K562 (cell line): ENCODE measurements at regions not wholly inside any gene's neighbourhood (a gene's known extent, or its start where the extent isn't known, plus 50 kb on each side); places are given as distances from the start of the nearest gene placed in this dataset.

Experiments used
- ATAC-seq: fragments of 200-7000 bp; cut with Tn5 transposase; 3 replicates; pipeline ENCODE4 v1.9.1; 2020; ENCODE audit warnings: moderate library complexity
- BruUV-seq: library from RNA; stranded (reverse); fragments of 400-500 nt; replicated peaks from 2 replicates; lab custom pipeline; 2021; lab: Mats Ljungman, UMichigan
- CTCF ChIA-PET: fragments of 300-600 bp; formaldehyde crosslinking; extraction: SDS; loops from one replicate; lab custom pipeline; 2021; ENCODE audit warnings: low intra/inter-chr PET ratio; lab: Yijun Ruan, JAX
- POLR2A ChIA-PET: fragments of 300-600, 350-650 bp; sonication (Branson Sonifier 250); formaldehyde crosslinking; extraction: SDS; loops from one replicate; lab custom pipeline; 2021; ENCODE audit warnings: antibody characterized with exemption, inconsistent platforms; lab: Yijun Ruan, JAX
- DNase-seq, 4 experiments: peaks; one replicate each; pipeline versions ENCODE4 v3.0.0 to v3.0.0-alpha.2; 2011 to 2018; ENCODE audit warnings: low spot score in 3 of 4, mixed read lengths in 3 of 4; ENCODE audit errors: extremely low read depth in 1 of 4
- FAIRE-seq: peaks from 2 replicates; lab custom pipeline; 2011; peaks lifted over from hg19 to GRCh38; lab: Jason Lieb, UNC
- H2AFZ ChIP-seq: 2 replicates; pipeline ENCODE4 v1.6.0; 2011; ENCODE audit warnings: low read depth, low read length, control low read depth, inconsistent platforms
- H3K27ac ChIP-seq: fragments of 200-600 bp; 3 replicates; pipeline ENCODE4 v1.8.0; 2011; ENCODE audit warnings: low read depth, mild to moderate bottlenecking, control low read depth, inconsistent platforms, low read length, moderate library complexity, mixed read lengths; ENCODE audit errors: extremely low read depth
- H3K27me3 ChIP-seq, 2 experiments: fragments of 300-600 bp in 1 of 2; 2 replicates in 1 of 2; 3 replicates in 1 of 2; pipeline versions ENCODE4 v1.6.0 to v1.8.0; 2011; ENCODE audit warnings: inconsistent platforms in 2 of 2, low read length in 2 of 2, mild to moderate bottlenecking in 1 of 2, mixed read lengths in 1 of 2, moderate library complexity in 1 of 2; ENCODE audit not compliant: control insufficient read depth in 2 of 2, insufficient read depth in 2 of 2
- H3K36me3 ChIP-seq: fragments of 300-600 bp; 3 replicates; pipeline ENCODE4 v1.8.0; 2011; ENCODE audit warnings: mild to moderate bottlenecking, low read length, inconsistent platforms; ENCODE audit not compliant: control insufficient read depth, insufficient read depth
- H3K4me1 ChIP-seq, 2 experiments: fragments of 200-600 bp in 1 of 2; replicated peaks in 1 of 2; 2 replicates in 1 of 2; 3 replicates in 1 of 2; pipeline versions ENCODE4 v1.5.1 to v1.8.0; 2011; ENCODE audit warnings: inconsistent platforms in 2 of 2, low read length in 2 of 2, mild to moderate bottlenecking in 1 of 2, mixed read lengths in 1 of 2, moderate library complexity in 1 of 2; ENCODE audit not compliant: control insufficient read depth in 2 of 2, insufficient read depth in 2 of 2
- H3K4me2 ChIP-seq: 2 replicates; pipeline ENCODE4 v1.6.1; 2011; ENCODE audit warnings: low read length, control low read depth, inconsistent platforms, mixed read lengths; ENCODE audit not compliant: insufficient read depth
- H3K4me3 ChIP-seq: fragments of 200-600 bp; sonication (generic), shearing (Covaris generic); 2 replicates; pipeline ENCODE4 v1.5.1; 2016; ENCODE audit warnings: control low read depth, inconsistent platforms
- H3K79me2 ChIP-seq: fragments of 200-600 bp; 3 replicates; pipeline ENCODE4 v1.8.0; 2011; ENCODE audit warnings: low read length, inconsistent platforms; ENCODE audit not compliant: control insufficient read depth, insufficient read depth
- H3K9ac ChIP-seq, 2 experiments: 2 replicates each; pipeline versions ENCODE4 v1.6.0 to v1.6.1; 2011; ENCODE audit warnings: low read depth in 2 of 2, low read length in 2 of 2, control low read depth in 1 of 2, inconsistent platforms in 1 of 2, mild to moderate bottlenecking in 1 of 2, mixed read lengths in 1 of 2; ENCODE audit not compliant: insufficient read depth in 1 of 2
- H3K9me1 ChIP-seq: one replicate; pipeline ENCODE4 v1.6.0; 2011; ENCODE audit warnings: inconsistent platforms, mild to moderate bottlenecking, low read length, moderate library complexity; ENCODE audit not compliant: control insufficient read depth, insufficient read depth
- H3K9me3 ChIP-seq: replicated peaks from 2 replicates; pipeline ENCODE4 v1.5.1; 2011; ENCODE audit warnings: low read depth, low read length, inconsistent platforms; ENCODE audit not compliant: control insufficient read depth, insufficient read depth
- H4K20me1 ChIP-seq: replicated peaks from 2 replicates; pipeline ENCODE4 v1.6.1; 2011; ENCODE audit warnings: low read length, inconsistent platforms, mixed read lengths; ENCODE audit not compliant: control insufficient read depth, insufficient read depth
- EP300 ChIP-seq: IDR thresholded peaks from 2 replicates; pipeline ENCODE4 v1.6.1; 2012; ENCODE audit warnings: low read length, improper control_type of control experiment
- MAFF ChIP-seq: IDR thresholded peaks from 2 replicates; pipeline ENCODE4 v1.6.1; 2012; ENCODE audit warnings: low read length, improper control_type of control experiment
- MEF2A ChIP-seq: IDR thresholded peaks from 2 replicates; pipeline ENCODE4 v1.6.1; 2011; ENCODE audit warnings: low read depth, mild to moderate bottlenecking, low read length, moderate library complexity; ENCODE audit not compliant: control insufficient read depth
- NR4A1 ChIP-seq, 2 experiments: fragments of 250-450 bp in 1 of 2; fragments of 450-650 bp in 1 of 2; sonication (Bioruptor Pico) in 1 of 2; IDR thresholded peaks; 2 replicates each; pipeline versions ENCODE4 v1.4.0 to v1.6.1; 2016 to 2020; ENCODE audit warnings: mild to moderate bottlenecking in 2 of 2, missing compliant biosample characterization in 1 of 2, missing genetic modification characterization in 1 of 2, moderate library complexity in 1 of 2
- RAD21 ChIP-seq, 2 experiments: fragments of 250-450 bp in 1 of 2; fragments of 450-650 bp in 1 of 2; sonication (Bioruptor Pico) in 1 of 2; formaldehyde crosslinking in 1 of 2; IDR thresholded peaks in 1 of 2; conservative IDR thresholded peaks in 1 of 2; 2 replicates each; pipeline versions ENCODE4 v1.4.0 to v1.8.0; 2020 to 2022; ENCODE audit warnings: mild to moderate bottlenecking in 2 of 2, moderate library complexity in 1 of 2
- SUPT5H ChIP-seq: fragments of 450-650 bp; IDR thresholded peaks from 2 replicates; pipeline ENCODE4 v1.6.1; 2016
- TAL1 ChIP-seq: fragments of 450-650 bp; IDR thresholded peaks from 2 replicates; pipeline ENCODE4 v1.6.1; 2016; ENCODE audit warnings: mild to moderate bottlenecking
- TEAD1 ChIP-seq, 2 experiments: fragments of 450-650 bp in 1 of 2; sonication (generic) in 1 of 2; formaldehyde crosslinking; IDR thresholded peaks; 2 replicates each; pipeline versions ENCODE4 v1.4.0 to v1.8.0; 2020 to 2022; ENCODE audit warnings: mild to moderate bottlenecking in 2 of 2, missing genetic modification reagents in 1 of 2
- WGBS: fragments of 100-300 bp; shearing (Covaris generic); methylation state at CpG from one replicate; pipeline ENCODE4 v1.1.6; 2016; ENCODE audit warnings: low coverage, mixed read lengths; ENCODE audit not compliant: insufficient coverage; ENCODE audit errors: missing lambda C conversion rate; 5-methylcytosine and 5-hydroxymethylcytosine counted together
- in situ Hi-C: fragments of 300-500 bp; cut with MboI; formaldehyde crosslinking; loops from 4 replicates; pipeline ENCODE4 v1.15.0; 2018; ENCODE audit warnings: inconsistent platforms, mixed read lengths
- intact Hi-C: fragments of 100-400 bp; cut with micrococcal nuclease; formaldehyde crosslinking; loops from 2 replicates; pipeline ENCODE4 v1.14.2; 2022
- TF ChIP-seq, protein P1 (sequence below): fragments of 250-450 bp; sonication (Bioruptor Pico); IDR thresholded peaks from 2 replicates; pipeline ENCODE4 v1.8.0; 2022; ENCODE audit warnings: moderate library complexity, mild to moderate bottlenecking, inconsistent platforms
- TF ChIP-seq, protein P2 (sequence below), 2 experiments: IDR thresholded peaks; 2 replicates each; pipeline ENCODE4 v1.6.1; 2012; ENCODE audit warnings: improper control_type of control experiment in 2 of 2, low read depth in 2 of 2, low read length in 2 of 2, borderline replicate concordance in 1 of 2
- TF ChIP-seq, protein P3 (sequence below), 2 experiments: IDR thresholded peaks; 2 replicates each; pipeline ENCODE4 v1.6.1; 2011; ENCODE audit warnings: borderline replicate concordance in 1 of 2, control low read depth in 1 of 2, low read depth in 1 of 2, low read length in 1 of 2, mild to moderate bottlenecking in 1 of 2, mixed read lengths in 1 of 2, moderate library complexity in 1 of 2; ENCODE audit not compliant: insufficient read depth in 1 of 2, insufficient read length in 1 of 2, poor library complexity in 1 of 2, severe bottlenecking in 1 of 2; ENCODE audit errors: extremely low read depth in 1 of 2
- TF ChIP-seq, protein P4 (sequence below), 2 experiments: fragments of 450-650 bp in 1 of 2; IDR thresholded peaks; 2 replicates each; pipeline ENCODE4 v1.6.1; 2011 to 2017; ENCODE audit warnings: low read depth in 2 of 2, antibody characterized with exemption in 1 of 2, borderline replicate concordance in 1 of 2, low read length in 1 of 2, mild to moderate bottlenecking in 1 of 2, mixed read lengths in 1 of 2; ENCODE audit not compliant: control insufficient read depth in 1 of 2

DNA sequence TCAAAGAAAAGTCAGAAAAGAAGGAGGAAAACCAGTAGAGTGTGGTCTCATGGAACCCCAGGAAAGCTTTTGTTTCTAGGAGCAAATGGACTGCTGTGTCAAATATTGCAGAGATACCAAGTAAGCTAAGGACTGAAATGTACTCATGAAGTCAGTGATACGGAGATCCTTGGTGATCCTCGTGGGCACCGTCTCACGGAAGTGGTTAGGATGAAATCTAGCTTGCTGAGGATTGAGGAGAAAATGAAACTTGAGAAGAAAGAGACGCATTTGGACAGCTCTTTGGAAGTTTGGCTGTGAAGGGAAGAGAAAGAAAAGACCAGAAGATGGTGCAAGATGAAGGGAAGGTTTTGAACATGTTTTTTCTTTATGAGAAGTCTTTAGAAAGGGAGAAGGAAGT lies 104.0 kb upstream of the CCND2 start:
- no TSS peak for BruUV-seq
- peak overlapping the region; percentile 65; the same call in 1 of the 2 replicates for H2AFZ ChIP-seq
- FAIRE-seq (no peak), ATAC-seq (no peak)
- in situ Hi-C loops, result no loop called here
- H3K9ac ChIP-seq, result no peak overlapping the region
- H3K9me1 ChIP-seq, result no peaks in the 10 kb centered on the region
- no peaks in the 10 kb centered on the region for H3K36me3 ChIP-seq
- peaks cover 0 to 5% of the 10 kb centered on the region in 2 experiments; a peak in 3 of 5 replicates for H3K4me1 ChIP-seq
- H3K9me3 ChIP-seq, result no peaks in the 10 kb centered on the region
- POLR2A ChIA-PET, result no interaction called here
- no peaks in the 10 kb centered on the region for H3K79me2 ChIP-seq
- H3K4me2 ChIP-seq, result no peak overlapping the region
- intact Hi-C loops, result no loop called here
- H3K27ac ChIP-seq, result no peak overlapping the region
- no peaks in the 10 kb centered on the region for H3K27me3 ChIP-seq
- 11% methylated on average over 5 of the region's 5 CpGs for WGBS
- H3K4me3 ChIP-seq, result no peak overlapping the region
- TF ChIP-seq, protein P1, sequence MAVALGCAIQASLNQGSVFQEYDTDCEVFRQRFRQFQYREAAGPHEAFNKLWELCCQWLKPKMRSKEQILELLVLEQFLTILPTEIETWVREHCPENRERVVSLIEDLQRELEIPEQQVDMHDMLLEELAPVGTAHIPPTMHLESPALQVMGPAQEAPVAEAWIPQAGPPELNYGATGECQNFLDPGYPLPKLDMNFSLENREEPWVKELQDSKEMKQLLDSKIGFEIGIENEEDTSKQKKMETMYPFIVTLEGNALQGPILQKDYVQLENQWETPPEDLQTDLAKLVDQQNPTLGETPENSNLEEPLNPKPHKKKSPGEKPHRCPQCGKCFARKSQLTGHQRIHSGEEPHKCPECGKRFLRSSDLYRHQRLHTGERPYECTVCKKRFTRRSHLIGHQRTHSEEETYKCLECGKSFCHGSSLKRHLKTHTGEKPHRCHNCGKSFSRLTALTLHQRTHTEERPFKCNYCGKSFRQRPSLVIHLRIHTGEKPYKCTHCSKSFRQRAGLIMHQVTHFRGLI (CRISPR knock-in tag), result no peak
- TF ChIP-seq, protein P2, sequence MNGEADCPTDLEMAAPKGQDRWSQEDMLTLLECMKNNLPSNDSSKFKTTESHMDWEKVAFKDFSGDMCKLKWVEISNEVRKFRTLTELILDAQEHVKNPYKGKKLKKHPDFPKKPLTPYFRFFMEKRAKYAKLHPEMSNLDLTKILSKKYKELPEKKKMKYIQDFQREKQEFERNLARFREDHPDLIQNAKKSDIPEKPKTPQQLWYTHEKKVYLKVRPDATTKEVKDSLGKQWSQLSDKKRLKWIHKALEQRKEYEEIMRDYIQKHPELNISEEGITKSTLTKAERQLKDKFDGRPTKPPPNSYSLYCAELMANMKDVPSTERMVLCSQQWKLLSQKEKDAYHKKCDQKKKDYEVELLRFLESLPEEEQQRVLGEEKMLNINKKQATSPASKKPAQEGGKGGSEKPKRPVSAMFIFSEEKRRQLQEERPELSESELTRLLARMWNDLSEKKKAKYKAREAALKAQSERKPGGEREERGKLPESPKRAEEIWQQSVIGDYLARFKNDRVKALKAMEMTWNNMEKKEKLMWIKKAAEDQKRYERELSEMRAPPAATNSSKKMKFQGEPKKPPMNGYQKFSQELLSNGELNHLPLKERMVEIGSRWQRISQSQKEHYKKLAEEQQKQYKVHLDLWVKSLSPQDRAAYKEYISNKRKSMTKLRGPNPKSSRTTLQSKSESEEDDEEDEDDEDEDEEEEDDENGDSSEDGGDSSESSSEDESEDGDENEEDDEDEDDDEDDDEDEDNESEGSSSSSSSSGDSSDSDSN (IDR thresholded peaks at IDR 0.05; ENCODE audit: borderline replicate concordance in 1 of 2, low read depth in 2 of 2, low read length in 2 of 2), result no peak
- TF ChIP-seq TEAD1 (CRISPR knock-in tag; IDR thresholded peaks at IDR 0.05), result no peak
- TF ChIP-seq MAFF, result no peak
- TF ChIP-seq TAL1, result no peak
- TF ChIP-seq MEF2A, result no peak
- TF ChIP-seq, protein P3, sequence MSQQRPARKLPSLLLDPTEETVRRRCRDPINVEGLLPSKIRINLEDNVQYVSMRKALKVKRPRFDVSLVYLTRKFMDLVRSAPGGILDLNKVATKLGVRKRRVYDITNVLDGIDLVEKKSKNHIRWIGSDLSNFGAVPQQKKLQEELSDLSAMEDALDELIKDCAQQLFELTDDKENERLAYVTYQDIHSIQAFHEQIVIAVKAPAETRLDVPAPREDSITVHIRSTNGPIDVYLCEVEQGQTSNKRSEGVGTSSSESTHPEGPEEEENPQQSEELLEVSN (IDR thresholded peaks at IDR 0.05; ENCODE audit: borderline replicate concordance in 1 of 2, extremely low read depth in 1 of 2, insufficient read depth in 1 of 2, insufficient read length in 1 of 2, low read depth in 1 of 2, low read length in 1 of 2, poor library complexity in 1 of 2, severe bottlenecking in 1 of 2), result no peak
- TF ChIP-seq, protein P4, sequence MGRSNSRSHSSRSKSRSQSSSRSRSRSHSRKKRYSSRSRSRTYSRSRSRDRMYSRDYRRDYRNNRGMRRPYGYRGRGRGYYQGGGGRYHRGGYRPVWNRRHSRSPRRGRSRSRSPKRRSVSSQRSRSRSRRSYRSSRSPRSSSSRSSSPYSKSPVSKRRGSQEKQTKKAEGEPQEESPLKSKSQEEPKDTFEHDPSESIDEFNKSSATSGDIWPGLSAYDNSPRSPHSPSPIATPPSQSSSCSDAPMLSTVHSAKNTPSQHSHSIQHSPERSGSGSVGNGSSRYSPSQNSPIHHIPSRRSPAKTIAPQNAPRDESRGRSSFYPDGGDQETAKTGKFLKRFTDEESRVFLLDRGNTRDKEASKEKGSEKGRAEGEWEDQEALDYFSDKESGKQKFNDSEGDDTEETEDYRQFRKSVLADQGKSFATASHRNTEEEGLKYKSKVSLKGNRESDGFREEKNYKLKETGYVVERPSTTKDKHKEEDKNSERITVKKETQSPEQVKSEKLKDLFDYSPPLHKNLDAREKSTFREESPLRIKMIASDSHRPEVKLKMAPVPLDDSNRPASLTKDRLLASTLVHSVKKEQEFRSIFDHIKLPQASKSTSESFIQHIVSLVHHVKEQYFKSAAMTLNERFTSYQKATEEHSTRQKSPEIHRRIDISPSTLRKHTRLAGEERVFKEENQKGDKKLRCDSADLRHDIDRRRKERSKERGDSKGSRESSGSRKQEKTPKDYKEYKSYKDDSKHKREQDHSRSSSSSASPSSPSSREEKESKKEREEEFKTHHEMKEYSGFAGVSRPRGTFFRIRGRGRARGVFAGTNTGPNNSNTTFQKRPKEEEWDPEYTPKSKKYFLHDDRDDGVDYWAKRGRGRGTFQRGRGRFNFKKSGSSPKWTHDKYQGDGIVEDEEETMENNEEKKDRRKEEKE (IDR thresholded peaks at IDR 0.05; ENCODE audit: borderline replicate concordance in 1 of 2, control insufficient read depth in 1 of 2, low read depth in 2 of 2, low read length in 1 of 2), result no peak
- TF ChIP-seq RAD21 (CRISPR knock-in tag; conservative IDR thresholded peaks at IDR 0.05 in 1 of 2, IDR thresholded peaks at IDR 0.05 in 1 of 2), result no peak
- no peak for TF ChIP-seq NR4A1 (CRISPR knock-in tag; IDR thresholded peaks at IDR 0.05)
- TF ChIP-seq NR4A1 (tag; IDR thresholded peaks at IDR 0.05), result no peak
- no peak for TF ChIP-seq EP300
- TF ChIP-seq SUPT5H, result no peak
- TF ChIP-seq, all 486 proteins: peak for 0
- no peak for DNase-seq
- CTCF ChIA-PET, result no interaction called here
- no peaks in the 10 kb centered on the region for H4K20me1 ChIP-seq
